SK-N-SH treated with all-trans-retinoic acid at 6 μM for 48 hours (cell line): ENCODE measurements at regions not wholly inside any gene's neighbourhood (a gene's known extent, or its start where the extent isn't known, plus 50 kb on each side); places are given as distances from the start of the nearest gene placed in this dataset.

Experiments
- ATAC-seq: fragments of 200-7000 bp; cut with Tn5 transposase; 3 replicates; pipeline ENCODE4 v1.9.1; 2020; ENCODE audit warnings: mild to moderate bottlenecking, moderate library complexity
- ARNTL ChIP-seq: fragments of 450-650 bp; formaldehyde crosslinking; IDR thresholded peaks from 2 replicates; pipeline ENCODE4 v1.5.0; 2020; ENCODE audit warnings: low read depth, mild to moderate bottlenecking, moderate library complexity, borderline replicate concordance
- BACH2 ChIP-seq: fragments of 250-450 bp; sonication (Bioruptor Pico); IDR thresholded peaks from 2 replicates; pipeline ENCODE4 v1.9.0; 2021; ENCODE audit warnings: mild to moderate bottlenecking, borderline replicate concordance
- CSDC2 ChIP-seq: fragments of 250-450 bp; sonication (Bioruptor Pico); IDR thresholded peaks from 2 replicates; pipeline ENCODE4 v1.5.0; 2020; ENCODE audit warnings: mild to moderate bottlenecking, moderate library complexity
- ESRRG ChIP-seq: fragments of 250-450 bp; sonication (Bioruptor Pico); IDR thresholded peaks from 2 replicates; pipeline ENCODE4 v1.6.1; 2021; ENCODE audit warnings: mild to moderate bottlenecking
- GLIS3 ChIP-seq: fragments of 250-450 bp; sonication (Bioruptor Pico); IDR thresholded peaks from 2 replicates; pipeline ENCODE4 v1.5.0; 2020; ENCODE audit warnings: mild to moderate bottlenecking, moderate library complexity
- ISL1 ChIP-seq: fragments of 250-450 bp; sonication (Bioruptor Pico); IDR thresholded peaks from 2 replicates; pipeline ENCODE4 v2.1.2; 2022; ENCODE audit warnings: mild to moderate bottlenecking, moderate library complexity
- OSR1 ChIP-seq: fragments of 250-450 bp; sonication (Bioruptor Pico); IDR thresholded peaks from 2 replicates; pipeline ENCODE4 v1.8.0; 2022; ENCODE audit warnings: moderate library complexity, mild to moderate bottlenecking, inconsistent platforms
- RARB ChIP-seq: fragments of 250-450 bp; sonication (Bioruptor Pico); IDR thresholded peaks from 2 replicates; pipeline ENCODE4 v1.8.0; 2021; ENCODE audit warnings: mild to moderate bottlenecking, moderate library complexity
- SNAI2 ChIP-seq: fragments of 250-450 bp; sonication (Bioruptor Pico); IDR thresholded peaks from 2 replicates; pipeline ENCODE4 v1.5.0; 2020; ENCODE audit warnings: mild to moderate bottlenecking, moderate library complexity
- TCF4 ChIP-seq: fragments of 250-450 bp; sonication (Bioruptor Pico); IDR thresholded peaks from 2 replicates; pipeline ENCODE4 v1.8.0; 2021; ENCODE audit warnings: mild to moderate bottlenecking, moderate library complexity, borderline replicate concordance
- TOX ChIP-seq: fragments of 250-450 bp; sonication (Bioruptor Pico); IDR thresholded peaks from 2 replicates; pipeline ENCODE4 v1.8.0; 2021; ENCODE audit warnings: mild to moderate bottlenecking, moderate library complexity, borderline replicate concordance
- ZC3H10 ChIP-seq: fragments of 250-450 bp; sonication (Bioruptor Pico); IDR thresholded peaks from 2 replicates; pipeline ENCODE4 v1.5.1; 2021; ENCODE audit warnings: mild to moderate bottlenecking, moderate library complexity
- ZFP3 ChIP-seq: fragments of 250-450 bp; sonication (Bioruptor Pico); IDR thresholded peaks from 2 replicates; pipeline ENCODE4 v1.5.0; 2020; ENCODE audit warnings: mild to moderate bottlenecking, moderate library complexity
- ZFP30 ChIP-seq: fragments of 450-650 bp; formaldehyde crosslinking; IDR thresholded peaks from 2 replicates; pipeline ENCODE4 v1.5.0; 2022; ENCODE audit warnings: mild to moderate bottlenecking, moderate library complexity
- ZNF565 ChIP-seq: fragments of 450-650 bp; formaldehyde crosslinking; conservative IDR thresholded peaks from 2 replicates; pipeline ENCODE4 v1.5.0; 2020; ENCODE audit warnings: low read depth, mild to moderate bottlenecking, moderate library complexity
- ZNF70 ChIP-seq: fragments of 450-650 bp; formaldehyde crosslinking; IDR thresholded peaks from 2 replicates; pipeline ENCODE4 v1.5.0; 2020; ENCODE audit warnings: mild to moderate bottlenecking, moderate library complexity
- ZNF8 ChIP-seq: fragments of 450-650 bp; formaldehyde crosslinking; IDR thresholded peaks from 2 replicates; pipeline ENCODE4 v1.5.0; 2020; ENCODE audit warnings: mild to moderate bottlenecking, moderate library complexity
- TF ChIP-seq, protein P1 (sequence below): fragments of 250-450 bp; sonication (Bioruptor Pico); IDR thresholded peaks from 2 replicates; pipeline ENCODE4 v1.5.0; 2020; ENCODE audit warnings: mild to moderate bottlenecking, moderate library complexity
- TF ChIP-seq, protein P2 (sequence below): fragments of 250-450 bp; sonication (Bioruptor Pico); IDR thresholded peaks from 2 replicates; pipeline ENCODE4 v1.8.0; 2021; ENCODE audit warnings: low read depth, mild to moderate bottlenecking, moderate library complexity, borderline replicate concordance
- TF ChIP-seq, protein P3 (sequence below): fragments of 250-450 bp; sonication (Bioruptor Pico); IDR thresholded peaks from 2 replicates; pipeline ENCODE4 v1.8.0; 2020; ENCODE audit warnings: mild to moderate bottlenecking, moderate library complexity, borderline replicate concordance
- TF ChIP-seq, protein P4 (sequence below): fragments of 250-450 bp; sonication (Bioruptor Pico); IDR thresholded peaks from 2 replicates; pipeline ENCODE4 v1.5.1; 2020; ENCODE audit warnings: low read depth, mild to moderate bottlenecking, moderate library complexity
- TF ChIP-seq, protein P5 (sequence below): fragments of 250-450 bp; sonication (Bioruptor Pico); IDR thresholded peaks from 2 replicates; pipeline ENCODE4 v1.5.1; 2021; ENCODE audit warnings: mild to moderate bottlenecking, moderate library complexity

DNA sequence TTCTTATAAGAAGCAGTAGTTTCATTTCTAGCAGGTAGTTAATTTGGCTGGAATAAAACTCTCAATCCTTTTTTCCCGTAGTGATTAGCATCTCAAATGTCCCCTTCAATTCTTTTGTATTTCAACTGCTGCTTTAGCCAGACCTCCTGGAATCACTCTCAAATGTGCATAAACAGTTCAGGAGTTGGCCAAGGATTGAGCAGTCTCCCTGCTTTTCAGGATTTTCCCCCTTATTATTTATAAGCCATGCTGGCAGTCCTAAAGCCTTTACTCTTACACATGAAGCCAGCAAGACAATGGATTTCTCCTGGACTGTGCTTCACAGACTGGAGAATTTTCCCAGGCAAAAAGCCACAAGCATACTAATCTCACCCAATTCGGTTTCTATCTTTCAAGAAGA, 950.1 kb downstream of the VRK1 start:
- no peak for ATAC-seq
- TF ChIP-seq ZC3H10 (no peak), ZFP3 (no peak), ARNTL (CRISPR knock-in tag) (no peak), BACH2 (no peak)

DNA sequence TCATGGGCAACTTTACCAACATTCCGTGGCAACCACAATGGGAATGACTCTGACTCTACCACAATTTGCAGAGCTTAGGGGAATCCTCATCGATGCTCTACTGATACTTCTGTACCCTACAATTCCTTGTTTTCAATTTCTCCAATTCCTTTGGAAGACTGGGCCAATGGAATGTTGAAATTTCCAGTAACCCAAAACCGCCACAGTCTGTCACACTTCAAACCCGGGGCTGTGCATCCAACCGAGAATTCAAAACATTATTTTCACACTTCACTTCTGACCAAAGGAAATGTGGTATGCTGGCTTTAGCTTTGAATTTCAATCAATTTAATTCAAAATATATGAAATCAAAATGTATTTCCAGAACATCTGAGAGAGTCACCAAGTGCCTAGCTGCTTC, 951.4 kb downstream of the VRK1 start:
- TF ChIP-seq SNAI2 (CRISPR knock-in tag) (no peak), BACH2 (no peak), GLIS3 (no peak), OSR1 (no peak), RARB (CRISPR knock-in tag) (no peak), ZC3H10 (no peak), TCF4 (CRISPR knock-in tag) (no peak), ZNF565 (CRISPR knock-in tag) (no peak), ZNF70 (CRISPR knock-in tag) (no peak), ISL1 (CRISPR knock-in tag) (no peak), ESRRG (no peak), ARNTL (CRISPR knock-in tag) (no peak)
- TF ChIP-seq, protein P1, sequence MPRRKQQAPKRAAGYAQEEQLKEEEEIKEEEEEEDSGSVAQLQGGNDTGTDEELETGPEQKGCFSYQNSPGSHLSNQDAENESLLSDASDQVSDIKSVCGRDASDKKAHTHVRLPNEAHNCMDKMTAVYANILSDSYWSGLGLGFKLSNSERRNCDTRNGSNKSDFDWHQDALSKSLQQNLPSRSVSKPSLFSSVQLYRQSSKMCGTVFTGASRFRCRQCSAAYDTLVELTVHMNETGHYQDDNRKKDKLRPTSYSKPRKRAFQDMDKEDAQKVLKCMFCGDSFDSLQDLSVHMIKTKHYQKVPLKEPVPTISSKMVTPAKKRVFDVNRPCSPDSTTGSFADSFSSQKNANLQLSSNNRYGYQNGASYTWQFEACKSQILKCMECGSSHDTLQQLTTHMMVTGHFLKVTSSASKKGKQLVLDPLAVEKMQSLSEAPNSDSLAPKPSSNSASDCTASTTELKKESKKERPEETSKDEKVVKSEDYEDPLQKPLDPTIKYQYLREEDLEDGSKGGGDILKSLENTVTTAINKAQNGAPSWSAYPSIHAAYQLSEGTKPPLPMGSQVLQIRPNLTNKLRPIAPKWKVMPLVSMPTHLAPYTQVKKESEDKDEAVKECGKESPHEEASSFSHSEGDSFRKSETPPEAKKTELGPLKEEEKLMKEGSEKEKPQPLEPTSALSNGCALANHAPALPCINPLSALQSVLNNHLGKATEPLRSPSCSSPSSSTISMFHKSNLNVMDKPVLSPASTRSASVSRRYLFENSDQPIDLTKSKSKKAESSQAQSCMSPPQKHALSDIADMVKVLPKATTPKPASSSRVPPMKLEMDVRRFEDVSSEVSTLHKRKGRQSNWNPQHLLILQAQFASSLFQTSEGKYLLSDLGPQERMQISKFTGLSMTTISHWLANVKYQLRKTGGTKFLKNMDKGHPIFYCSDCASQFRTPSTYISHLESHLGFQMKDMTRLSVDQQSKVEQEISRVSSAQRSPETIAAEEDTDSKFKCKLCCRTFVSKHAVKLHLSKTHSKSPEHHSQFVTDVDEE (CRISPR knock-in tag), result no peak
- TF ChIP-seq, protein P2, sequence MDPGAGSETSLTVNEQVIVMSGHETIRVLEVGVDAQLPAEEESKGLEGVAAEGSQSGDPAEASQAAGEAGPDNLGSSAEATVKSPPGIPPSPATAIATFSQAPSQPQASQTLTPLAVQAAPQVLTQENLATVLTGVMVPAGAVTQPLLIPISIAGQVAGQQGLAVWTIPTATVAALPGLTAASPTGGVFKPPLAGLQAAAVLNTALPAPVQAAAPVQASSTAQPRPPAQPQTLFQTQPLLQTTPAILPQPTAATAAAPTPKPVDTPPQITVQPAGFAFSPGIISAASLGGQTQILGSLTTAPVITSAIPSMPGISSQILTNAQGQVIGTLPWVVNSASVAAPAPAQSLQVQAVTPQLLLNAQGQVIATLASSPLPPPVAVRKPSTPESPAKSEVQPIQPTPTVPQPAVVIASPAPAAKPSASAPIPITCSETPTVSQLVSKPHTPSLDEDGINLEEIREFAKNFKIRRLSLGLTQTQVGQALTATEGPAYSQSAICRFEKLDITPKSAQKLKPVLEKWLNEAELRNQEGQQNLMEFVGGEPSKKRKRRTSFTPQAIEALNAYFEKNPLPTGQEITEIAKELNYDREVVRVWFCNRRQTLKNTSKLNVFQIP (CRISPR knock-in tag), result no peak
- TF ChIP-seq, protein P3, sequence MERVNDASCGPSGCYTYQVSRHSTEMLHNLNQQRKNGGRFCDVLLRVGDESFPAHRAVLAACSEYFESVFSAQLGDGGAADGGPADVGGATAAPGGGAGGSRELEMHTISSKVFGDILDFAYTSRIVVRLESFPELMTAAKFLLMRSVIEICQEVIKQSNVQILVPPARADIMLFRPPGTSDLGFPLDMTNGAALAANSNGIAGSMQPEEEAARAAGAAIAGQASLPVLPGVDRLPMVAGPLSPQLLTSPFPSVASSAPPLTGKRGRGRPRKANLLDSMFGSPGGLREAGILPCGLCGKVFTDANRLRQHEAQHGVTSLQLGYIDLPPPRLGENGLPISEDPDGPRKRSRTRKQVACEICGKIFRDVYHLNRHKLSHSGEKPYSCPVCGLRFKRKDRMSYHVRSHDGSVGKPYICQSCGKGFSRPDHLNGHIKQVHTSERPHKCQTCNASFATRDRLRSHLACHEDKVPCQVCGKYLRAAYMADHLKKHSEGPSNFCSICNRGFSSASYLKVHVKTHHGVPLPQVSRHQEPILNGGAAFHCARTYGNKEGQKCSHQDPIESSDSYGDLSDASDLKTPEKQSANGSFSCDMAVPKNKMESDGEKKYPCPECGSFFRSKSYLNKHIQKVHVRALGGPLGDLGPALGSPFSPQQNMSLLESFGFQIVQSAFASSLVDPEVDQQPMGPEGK (CRISPR knock-in tag), result no peak
- TF ChIP-seq, protein P4, sequence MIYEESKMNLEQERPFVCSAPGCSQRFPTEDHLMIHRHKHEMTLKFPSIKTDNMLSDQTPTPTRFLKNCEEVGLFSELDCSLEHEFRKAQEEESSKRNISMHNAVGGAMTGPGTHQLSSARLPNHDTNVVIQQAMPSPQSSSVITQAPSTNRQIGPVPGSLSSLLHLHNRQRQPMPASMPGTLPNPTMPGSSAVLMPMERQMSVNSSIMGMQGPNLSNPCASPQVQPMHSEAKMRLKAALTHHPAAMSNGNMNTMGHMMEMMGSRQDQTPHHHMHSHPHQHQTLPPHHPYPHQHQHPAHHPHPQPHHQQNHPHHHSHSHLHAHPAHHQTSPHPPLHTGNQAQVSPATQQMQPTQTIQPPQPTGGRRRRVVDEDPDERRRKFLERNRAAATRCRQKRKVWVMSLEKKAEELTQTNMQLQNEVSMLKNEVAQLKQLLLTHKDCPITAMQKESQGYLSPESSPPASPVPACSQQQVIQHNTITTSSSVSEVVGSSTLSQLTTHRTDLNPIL (CRISPR knock-in tag), result no peak
- TF ChIP-seq, protein P5, sequence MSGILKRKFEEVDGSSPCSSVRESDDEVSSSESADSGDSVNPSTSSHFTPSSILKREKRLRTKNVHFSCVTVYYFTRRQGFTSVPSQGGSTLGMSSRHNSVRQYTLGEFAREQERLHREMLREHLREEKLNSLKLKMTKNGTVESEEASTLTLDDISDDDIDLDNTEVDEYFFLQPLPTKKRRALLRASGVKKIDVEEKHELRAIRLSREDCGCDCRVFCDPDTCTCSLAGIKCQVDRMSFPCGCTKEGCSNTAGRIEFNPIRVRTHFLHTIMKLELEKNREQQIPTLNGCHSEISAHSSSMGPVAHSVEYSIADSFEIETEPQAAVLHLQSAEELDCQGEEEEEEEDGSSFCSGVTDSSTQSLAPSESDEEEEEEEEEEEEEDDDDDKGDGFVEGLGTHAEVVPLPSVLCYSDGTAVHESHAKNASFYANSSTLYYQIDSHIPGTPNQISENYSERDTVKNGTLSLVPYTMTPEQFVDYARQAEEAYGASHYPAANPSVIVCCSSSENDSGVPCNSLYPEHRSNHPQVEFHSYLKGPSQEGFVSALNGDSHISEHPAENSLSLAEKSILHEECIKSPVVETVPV (CRISPR knock-in tag), result no peak
- no peak for ATAC-seq

DNA sequence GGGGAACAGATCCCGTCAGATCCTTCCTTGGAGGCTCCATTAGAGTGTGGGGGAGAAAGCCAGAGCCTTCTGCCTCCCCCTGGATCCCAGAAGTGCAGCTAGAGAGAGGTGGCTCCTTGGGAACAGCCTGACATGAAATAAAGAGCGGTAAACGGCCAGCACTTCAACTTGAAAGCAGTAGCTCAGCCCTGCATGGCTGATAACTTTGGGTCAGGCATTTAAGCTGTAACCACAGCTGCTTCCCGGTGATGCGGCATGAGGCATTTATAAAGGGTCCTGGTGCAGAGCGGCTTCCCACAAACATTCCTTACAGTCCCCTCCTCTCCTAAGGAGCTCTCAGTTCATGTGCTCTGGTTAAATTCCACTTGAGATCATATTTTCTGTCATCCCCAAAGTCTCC, 960.3 kb downstream of the VRK1 start:
- no peak for ATAC-seq
- TF ChIP-seq CSDC2 (CRISPR knock-in tag), result no peak
- no peak for TF ChIP-seq ZFP30
- TF ChIP-seq TCF4 (CRISPR knock-in tag), result no peak
- no peak for TF ChIP-seq OSR1
- no peak for TF ChIP-seq TOX
- TF ChIP-seq, protein P1 (CRISPR knock-in tag), result no peak
- TF ChIP-seq ZNF8 (CRISPR knock-in tag), result no peak
- no peak for TF ChIP-seq ESRRG
- TF ChIP-seq, protein P5 (CRISPR knock-in tag), result no peak
- no peak for TF ChIP-seq GLIS3
- no peak for TF ChIP-seq ZNF70 (CRISPR knock-in tag)
- TF ChIP-seq, protein P3 (CRISPR knock-in tag), result no peak
